GM21526 (cell line): ENCODE measurements at regions not wholly inside any gene's neighbourhood (a gene's known extent, or its start where the extent isn't known, plus 50 kb on each side); places are given as distances from the start of the nearest gene placed in this dataset.

ENCODE experiments used
- ATAC-seq: cut with Tn5 transposase; IDR thresholded peaks from one replicate; pipeline ENCODE4 v1.9.1; 2021; ENCODE audit warnings: moderate library complexity; ENCODE audit not compliant: unreplicated experiment, low FRiP score

DNA sequence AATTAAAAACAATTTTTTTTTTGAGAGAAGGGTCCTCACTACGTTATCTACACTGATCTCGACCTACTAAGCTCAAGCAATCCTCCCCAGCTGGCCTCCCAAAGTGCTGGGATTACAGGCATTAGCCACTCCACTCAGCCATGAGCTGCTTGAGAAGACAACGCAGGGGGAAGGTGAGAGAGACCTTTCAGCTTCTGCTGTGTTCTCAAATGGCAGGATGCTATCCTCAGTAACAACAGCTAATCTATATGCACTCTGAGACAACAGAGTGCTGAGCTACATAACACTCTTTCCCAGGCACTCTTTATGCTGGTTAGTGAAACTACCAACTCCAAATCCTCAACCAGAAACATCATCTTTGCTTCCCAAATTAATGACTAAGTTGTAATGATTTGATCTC is 526.1 kb downstream of the CCER1 start:
- no peak for ATAC-seq

DNA sequence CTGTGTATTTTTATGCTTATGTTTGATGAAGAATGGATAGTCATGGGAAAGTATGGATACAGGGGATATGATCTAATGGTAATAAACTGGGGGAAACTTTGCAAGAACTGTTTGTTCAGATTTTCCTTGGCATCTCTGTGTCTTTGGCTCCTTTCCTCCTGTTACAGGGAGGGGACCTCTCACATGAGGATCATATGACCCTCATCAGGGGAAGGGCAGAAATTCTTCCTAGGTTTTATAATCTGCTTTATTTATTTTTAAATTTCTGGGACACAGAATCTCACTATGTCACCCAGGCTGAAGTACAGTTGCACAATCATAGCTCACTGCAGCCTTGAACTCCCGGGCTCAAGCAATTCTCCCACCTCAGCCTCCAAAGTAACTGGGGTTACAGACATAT is 526.5 kb downstream of the CCER1 start:
- ATAC-seq = no peak

DNA sequence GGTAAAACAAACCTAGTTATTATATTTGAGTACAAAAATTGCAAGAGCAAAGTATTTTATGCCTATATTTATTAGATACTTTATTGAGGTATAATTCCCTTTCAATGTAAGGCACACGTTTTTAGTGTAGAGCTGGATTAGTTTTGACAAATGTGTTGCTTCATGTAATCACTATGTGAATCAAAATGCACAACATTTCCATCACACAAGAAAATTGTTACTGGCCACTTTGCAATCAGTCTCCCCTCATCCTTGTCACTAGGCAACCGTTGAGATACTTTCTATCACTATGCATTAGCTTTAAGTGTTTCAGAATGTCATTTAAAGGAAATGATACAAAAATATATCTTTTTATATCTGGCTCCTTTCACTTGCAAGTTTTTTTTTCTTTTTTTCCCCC is 531.0 kb downstream of the CCER1 start:
- no peak for ATAC-seq

DNA sequence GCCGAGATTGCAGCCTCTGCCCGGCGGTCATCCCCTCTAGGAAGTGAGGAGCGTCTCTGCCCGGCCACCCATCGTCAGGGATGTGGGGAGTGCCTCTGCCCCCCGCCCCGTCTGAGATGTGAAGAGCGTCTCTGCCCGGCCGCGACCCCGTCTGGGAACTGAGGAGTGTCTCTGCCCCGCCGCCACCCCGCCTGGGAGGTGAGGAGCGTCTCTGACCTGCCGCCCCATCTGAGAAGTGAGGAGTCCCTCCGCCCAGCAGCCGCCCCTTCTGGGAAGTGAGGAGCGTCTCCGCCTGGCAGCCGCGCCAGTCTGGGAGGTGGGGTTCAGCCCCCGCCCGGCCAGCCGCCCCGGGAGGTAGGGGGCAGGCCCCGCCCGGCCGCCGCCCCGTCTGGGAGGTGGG is 544.0 kb downstream of the CCER1 start:
- ATAC-seq = no peak

DNA sequence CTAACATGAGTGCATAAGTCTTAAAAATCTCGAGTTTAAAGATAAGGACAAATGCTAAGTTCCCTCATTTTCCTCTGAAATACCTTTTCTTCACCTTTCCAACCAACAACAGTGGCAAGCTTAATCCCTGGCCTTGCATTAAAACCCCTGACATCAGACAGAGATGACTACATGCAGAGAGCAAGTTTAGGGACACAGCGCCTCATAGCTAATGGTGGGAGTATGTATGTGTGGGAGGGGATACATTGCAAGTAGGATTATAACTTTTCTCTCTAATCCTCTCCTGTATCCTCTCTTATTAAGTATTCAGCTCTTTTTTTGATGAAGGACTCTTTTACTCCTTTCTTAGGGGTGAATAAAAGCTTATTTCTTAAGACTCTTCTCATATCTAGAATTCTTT is 547.1 kb downstream of the CCER1 start:
- ATAC-seq = no peak

DNA sequence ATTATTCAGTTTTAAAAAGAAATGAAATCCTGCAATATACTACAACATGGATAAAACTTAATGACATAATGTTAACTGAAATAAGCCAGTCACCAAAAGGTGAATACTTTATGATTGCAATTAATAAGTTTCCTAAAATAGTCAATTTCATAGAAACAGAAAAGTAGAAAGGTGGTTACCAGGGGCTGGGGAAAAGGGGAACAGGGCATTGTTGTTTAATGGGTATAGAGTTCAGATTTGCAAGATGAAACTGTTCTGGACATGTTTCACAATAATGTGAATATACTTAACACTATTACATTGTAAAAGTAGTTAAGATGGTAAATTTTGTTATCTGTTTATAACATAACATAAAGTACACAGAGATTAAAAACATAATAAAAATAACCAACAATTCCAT is 550.9 kb downstream of the CCER1 start:
- ATAC-seq = peak; percentile 88

DNA sequence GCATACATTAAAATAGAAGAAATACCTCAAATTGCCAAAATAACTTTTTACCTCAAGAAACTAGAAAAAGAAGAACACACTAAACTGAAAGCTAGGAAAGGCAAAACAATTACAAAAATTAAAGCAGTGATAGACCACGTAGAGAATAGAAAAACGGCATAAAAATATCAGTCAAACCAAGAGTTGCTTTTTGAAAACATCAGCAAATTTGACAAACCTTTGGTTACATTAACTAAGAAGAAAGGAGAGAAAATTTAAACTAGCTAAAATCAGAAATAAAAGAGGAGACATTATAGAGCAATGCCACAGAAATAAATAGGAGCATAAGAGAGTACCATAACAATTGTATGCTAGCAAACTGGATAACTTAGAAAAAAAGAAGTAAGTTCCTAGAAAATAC is 553.8 kb downstream of the CCER1 start:
- no peak for ATAC-seq

DNA sequence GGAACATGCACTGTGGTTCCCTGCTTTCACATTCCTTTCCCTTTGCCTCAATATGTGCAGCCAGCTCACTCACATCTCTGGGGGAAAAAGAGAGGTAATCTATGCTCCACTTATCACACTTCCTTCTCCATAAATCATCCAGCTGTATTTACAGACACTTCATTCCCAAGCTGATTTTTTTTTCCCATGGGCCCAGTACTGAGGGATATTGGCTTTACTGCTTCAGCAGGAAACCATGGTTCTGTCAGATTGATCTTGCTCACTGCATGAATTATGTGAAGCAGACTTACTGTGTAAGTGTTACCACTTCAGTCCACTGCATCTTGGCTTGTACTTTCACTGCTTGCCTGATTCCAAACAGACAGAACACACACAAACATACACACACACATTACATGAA is 555.6 kb downstream of the CCER1 start:
- no peak for ATAC-seq

DNA sequence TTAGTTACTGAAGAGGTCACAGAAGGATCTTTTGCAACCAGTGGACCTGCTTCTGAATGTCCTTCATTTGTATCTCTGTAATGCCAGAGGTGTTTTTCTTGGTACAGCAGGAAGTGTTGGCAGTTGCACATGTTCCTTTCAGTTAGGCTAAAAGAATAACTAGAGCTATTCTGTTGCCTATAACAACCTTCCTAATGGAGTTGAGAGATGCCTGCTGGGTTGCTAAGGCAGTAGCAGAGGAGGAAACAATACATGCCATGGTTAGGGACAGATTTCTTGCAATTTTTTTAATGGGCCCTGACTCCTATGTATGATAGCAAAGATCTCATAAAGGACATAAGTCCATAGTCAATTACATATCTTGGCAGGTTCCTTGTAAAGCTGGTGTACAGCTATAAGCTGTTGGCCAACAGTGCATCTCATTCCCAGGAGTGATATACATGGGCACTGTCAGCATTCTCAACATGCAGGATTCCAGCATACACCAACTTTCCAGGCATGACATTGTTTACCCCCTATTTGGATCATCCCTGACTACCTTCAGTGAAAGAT is 556.6 kb downstream of the CCER1 start:
- no peak for ATAC-seq

DNA sequence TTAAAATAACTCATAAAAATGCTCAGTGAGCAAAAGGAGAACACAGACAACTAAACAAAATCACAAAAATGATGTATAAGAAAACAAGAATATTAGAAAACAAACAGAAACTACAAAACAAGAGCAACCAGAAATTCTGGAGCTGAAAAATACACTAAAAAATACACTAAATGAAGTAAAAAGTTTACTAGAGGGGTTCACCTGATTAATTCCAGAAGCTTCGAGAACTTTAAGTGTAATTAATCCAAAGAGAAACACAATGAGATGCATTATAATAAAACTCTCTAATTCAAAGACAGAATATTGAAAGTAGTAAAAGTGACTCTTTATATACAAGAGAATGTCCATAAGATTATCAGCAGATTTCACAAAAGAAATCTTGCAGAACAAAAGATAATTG is 558.4 kb downstream of the CCER1 start:
- ATAC-seq = no peak

DNA sequence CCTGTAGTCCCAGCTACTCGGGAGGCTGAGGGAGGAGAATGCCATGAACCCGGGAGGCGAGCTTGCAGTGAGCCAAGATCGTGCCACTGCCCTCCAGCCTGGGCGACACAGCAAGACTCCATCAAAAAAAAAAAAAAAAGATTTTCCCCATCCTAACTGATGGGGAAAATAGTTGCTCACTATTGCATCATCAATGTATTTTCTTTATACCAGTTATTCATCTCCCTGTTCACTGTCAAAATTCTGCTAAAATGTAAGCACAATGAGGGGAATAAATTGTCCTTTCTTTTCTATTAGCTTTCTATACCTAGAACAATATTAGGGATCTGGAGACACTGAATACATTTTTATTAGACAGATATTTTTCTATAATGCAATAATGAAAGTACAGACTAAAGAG is 561.3 kb downstream of the CCER1 start:
- no peak for ATAC-seq

DNA sequence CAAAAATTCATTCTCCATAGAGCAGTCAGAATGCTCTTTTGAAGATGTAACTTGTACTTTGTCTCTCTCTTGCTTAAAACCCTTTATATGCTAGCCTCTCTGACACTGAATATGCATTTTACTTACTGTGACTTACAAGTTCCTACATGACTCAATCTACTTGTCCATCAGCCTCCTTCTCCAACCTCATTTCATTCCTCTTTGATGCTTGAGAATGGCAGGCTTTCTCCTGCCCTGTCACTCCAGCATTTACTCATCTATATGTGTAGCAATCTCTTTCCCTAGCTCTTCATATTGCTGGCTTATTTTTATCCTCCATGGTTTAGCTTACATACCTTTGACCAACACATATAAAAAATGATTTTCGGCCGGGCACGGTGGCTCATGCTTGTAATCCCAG is 561.9 kb downstream of the CCER1 start:
- ATAC-seq = no peak

DNA sequence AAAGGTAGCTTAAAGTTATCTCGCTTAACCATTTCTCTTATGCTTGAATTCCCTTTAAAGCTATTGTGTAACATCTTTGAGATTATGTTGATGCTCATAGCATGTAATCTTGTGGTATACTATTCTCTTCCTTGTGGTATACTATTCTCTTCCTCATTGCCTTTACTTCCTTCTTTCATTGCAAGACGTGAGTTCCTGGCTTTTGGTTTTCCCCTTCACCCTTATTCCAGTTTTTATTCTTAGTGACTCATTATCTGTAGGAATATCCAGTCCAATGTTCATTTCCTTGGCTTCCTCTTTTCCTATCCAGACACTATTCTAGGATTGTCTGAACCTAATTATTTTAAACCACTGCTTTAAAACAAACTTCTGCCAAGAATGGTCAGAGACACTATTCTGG is 564.0 kb downstream of the CCER1 start:
- ATAC-seq = no peak

DNA sequence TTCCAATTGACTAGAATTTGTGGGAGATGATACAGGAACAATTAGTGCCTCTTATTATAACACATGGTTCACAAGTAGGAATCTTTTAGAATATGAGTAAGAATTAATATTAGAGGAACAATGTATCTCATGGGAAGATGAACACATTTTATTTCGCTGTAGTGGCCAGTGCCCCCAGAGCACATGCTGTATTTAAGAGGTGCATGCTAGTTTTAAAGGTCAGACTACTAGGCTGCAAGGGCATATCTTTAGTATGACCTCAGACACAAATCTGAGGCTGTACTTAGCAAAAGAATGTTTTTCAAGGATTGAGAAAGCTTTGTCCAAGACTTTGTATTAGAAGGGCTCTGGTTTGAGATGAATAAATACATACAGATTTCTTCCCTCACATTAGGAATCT is 586.9 kb downstream of the CCER1 start:
- ATAC-seq = no peak

DNA sequence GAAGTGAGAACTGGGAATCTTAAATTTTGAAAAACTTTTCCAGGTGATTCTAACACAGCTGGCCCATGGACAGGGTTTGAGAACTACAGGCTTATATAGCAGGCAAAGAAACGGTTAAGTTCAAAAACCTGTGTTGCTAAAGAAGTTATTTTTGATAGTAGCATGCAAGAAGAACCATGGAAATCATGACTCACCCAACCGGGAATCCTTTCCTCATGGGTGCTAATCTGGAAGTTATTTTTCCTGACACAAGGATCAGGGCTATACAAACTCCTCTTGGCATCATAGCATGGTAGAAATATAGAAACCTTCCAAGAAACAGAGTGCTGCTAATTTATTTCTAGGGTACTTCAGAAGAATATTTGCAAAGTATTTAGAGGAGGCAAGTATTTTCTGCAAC is 588.7 kb downstream of the CCER1 start:
- no peak for ATAC-seq

DNA sequence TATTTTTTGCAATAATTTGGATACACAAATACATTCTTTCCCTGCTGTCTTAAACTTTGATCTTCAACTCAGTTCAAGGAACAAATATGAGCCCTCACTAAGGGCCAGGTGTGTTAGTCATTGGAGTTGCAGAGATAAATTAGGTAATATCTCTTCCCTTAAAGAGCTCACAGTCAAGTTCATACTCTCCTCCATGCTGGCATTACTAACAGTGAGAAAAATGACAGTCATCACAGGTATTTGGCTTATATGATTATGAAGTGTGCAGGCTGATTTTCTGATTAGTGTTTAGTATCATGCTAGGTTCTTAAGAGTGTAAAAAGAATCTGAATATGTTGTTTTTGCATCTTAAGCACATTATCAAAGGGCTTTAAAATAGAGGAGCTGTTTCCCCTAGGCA is 594.7 kb downstream of the CCER1 start:
- ATAC-seq = no peak

DNA sequence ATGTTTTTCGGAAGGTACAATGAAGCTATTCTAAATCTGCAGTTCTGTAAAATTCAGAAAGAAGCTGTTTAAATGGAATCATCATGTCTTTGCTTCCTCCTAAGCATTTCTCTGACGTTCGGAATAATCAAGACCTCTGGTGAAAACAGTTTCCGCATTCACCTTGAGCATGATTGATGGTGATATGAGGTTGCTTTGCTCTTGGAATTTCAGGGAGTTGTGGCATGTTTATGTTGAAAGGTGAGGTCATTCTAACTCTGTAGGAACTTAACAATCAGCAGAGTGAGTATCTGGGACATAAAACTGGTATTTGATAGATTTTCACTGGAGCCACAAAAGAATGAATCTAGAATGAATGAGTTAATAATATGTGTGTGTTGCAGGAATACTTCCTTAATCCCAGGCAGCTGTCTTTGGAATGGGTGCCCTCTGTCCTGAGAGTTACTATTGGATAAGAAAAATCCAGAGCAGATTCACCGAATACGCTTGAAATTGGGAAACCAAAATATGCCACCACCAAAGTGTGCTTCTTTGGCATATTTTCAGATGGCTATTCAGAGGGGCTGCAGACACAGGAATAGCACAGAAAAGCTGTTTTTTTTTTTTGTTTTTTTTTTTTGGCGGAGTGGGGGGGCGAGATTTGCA is 599.1 kb downstream of the CCER1 start:
- no peak for ATAC-seq

DNA sequence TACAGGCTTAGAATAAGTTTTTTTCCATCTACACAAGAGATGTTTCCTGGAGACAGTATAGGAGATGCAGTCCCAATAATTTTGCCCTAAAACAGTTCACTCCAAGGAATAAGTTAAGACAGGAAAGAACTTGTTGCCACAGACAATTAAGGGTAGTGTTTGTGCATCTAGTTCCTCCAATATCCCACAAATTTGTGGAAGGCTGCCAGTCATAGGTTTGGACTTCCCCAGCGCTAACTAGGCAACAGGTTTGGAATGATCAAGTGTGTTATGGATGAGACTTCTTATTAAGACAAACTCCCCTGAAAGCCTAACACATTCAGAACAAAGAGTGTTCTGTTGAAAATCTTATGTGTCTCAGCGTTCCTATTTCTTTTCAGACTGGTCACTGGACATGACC is 611.0 kb downstream of the CCER1 start:
- ATAC-seq = no peak

DNA sequence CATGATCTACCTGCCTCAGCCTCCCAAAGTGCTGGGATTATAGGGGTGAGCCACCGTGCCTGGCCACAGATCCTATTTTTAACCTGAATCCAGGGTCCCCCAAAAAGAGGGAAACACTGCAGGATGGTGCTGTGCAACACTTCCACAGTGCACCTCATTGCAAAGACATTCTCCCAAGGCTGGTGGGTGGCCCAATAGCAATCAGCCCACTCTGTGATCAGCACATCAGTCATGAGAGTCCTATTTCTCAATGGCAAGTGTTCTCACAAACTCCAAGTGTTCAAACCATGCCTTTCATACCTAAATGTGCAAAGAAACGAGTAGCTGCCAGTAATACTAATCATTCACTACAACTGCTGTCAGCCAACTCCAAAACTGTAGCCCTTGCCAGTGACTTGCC is 612.9 kb downstream of the CCER1 start:
- no peak for ATAC-seq

DNA sequence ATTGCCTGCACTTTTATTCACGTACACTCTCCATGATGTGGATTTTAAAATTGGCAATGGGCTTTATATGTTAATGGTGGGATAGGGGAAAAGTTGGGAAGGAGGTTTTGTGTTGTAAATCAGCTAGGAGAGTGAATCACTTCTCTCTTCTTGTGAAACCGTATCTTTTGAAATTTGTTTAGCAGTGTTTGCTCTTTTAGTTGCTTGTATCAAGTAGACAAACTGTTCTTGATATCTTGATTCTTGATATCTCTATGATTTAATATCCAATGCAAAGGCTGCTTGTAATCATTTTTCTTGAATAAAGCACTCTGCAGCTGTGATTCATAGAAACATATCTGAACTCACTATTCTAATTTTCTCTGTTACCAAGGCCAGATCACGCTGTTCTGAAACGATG is 615.1 kb downstream of the CCER1 start:
- ATAC-seq = no peak

DNA sequence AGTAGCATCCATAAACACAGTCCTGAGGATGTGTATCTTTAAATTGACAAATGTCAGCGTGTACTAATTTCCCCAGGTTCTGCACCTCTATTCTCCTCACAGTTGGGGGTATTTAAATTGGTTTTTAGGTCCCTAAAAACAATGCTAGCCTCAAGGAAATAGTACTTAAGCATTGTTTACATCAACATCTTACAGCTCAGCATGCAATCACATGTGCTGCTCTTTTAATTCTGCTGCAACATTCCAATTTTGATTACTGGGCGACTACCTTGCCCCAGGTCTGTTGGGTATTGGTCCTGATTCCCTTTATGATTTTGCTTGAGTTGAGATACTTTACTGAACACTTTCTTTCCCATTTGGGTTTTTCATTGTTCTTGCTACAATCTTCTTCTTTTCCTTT is 616.6 kb downstream of the CCER1 start:
- ATAC-seq = no peak

DNA sequence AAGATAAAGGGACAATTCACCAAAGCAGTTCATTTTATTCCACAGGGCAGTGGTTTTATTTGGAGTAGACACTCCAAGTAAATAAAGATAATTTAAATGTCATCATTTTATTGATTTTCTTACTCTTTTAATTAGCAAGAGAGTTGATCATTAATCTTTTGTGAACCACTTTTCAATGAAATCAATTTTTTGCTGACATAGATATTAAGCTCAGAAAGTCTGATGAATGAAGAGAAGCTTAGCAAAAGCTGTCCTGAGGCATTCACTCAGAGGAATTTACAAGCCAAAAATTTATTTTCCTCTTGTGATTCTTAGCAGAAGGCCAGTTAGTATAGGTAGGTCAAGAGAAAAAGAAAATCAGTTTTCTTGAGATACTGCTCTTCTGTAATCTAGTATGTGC is 618.0 kb downstream of the CCER1 start:
- ATAC-seq = no peak

DNA sequence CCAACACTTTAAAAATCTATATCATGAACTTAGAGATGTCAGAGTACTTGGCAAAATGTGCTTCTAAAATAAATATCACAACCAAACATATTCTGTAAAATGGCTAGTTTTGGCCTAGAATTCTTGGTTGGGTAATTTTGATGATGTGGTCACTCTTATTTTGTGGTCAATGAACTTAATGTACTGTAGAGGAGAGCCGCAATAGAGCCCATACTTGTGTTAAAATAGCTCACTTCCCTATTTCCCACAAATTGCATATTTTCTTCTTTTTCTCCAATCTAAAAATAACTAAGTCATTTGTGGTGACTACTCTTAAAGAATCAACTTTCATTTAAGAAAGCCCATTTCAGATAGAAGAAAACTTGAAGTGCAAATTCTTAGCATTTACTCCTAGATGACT is 619.4 kb downstream of the CCER1 start:
- ATAC-seq = no peak
